GM12873 (cell line): ENCODE measurements at regions not wholly inside any gene's neighbourhood (a gene's known extent, or its start where the extent isn't known, plus 50 kb on each side); places are given as distances from the start of the nearest gene placed in this dataset.

Experiments used
- CTCF ChIP-seq: IDR thresholded peaks from 2 replicates; pipeline ENCODE4 v1.5.1; 2012; ENCODE audit warnings: low read depth, mild to moderate bottlenecking, moderate library complexity, low read length, control low read depth; ENCODE audit not compliant: insufficient read depth; ENCODE audit errors: missing control alignments

GRCh38 chr15:69912116-69912515 is 185.6 kb downstream of the TLE3 start:
- no peak for TF ChIP-seq CTCF

GRCh38 chr15:69914040-69914439 is 183.7 kb downstream of the TLE3 start:
- TF ChIP-seq CTCF, result no peak

- TF ChIP-seq CTCF, result no peak
These were observed 182.8 kb downstream of the TLE3 start for GRCh38 chr15:69914960-69915359.

GRCh38 chr15:69916169-69916785 is 181.4 kb downstream of the TLE3 start:
- TF ChIP-seq CTCF, result no peak

- TF ChIP-seq CTCF, result no peak
These were observed 180.7 kb downstream of the TLE3 start for GRCh38 chr15:69917056-69917455.

GRCh38 chr15:69919816-69920215 is 177.9 kb downstream of the TLE3 start:
- no peak for TF ChIP-seq CTCF

GRCh38 chr15:69920221-69920620 is 177.5 kb downstream of the TLE3 start:
- no peak for TF ChIP-seq CTCF
